AG09309 (cell line): ENCODE measurements at regions not wholly inside any gene's neighbourhood (a gene's known extent, or its start where the extent isn't known, plus 50 kb on each side); places are given as distances from the start of the nearest gene placed in this dataset.

Experiments
- DNase-seq: peaks from one replicate; pipeline ENCODE4 v3.0.0-alpha.2; 2010; ENCODE audit warnings: low read depth
- H3K4me3 ChIP-seq: 2 replicates; pipeline ENCODE4 v1.5.1; 2011; ENCODE audit warnings: mild to moderate bottlenecking, low read depth, low read length, moderate library complexity; ENCODE audit not compliant: control insufficient read depth
- CTCF ChIP-seq: IDR thresholded peaks from 2 replicates; pipeline ENCODE4 v1.5.1; 2011; ENCODE audit warnings: mild to moderate bottlenecking, low read depth, low read length, inconsistent platforms; ENCODE audit not compliant: insufficient read depth, control insufficient read depth; ENCODE audit errors: missing control alignments

- TF ChIP-seq CTCF: no peak
- DNase-seq: no peak
- no peak overlapping the region for H3K4me3 ChIP-seq
Observed at GRCh38 chr10:131004276-131004675, 307.2 kb downstream of the TCERG1L start.

GRCh38 chr10:131006458-131007256 lies 304.9 kb downstream of the TCERG1L start:
- TF ChIP-seq CTCF: no peak
- no peak for DNase-seq
- H3K4me3 ChIP-seq: no peak overlapping the region

GRCh38 chr10:131009791-131010190 lies 301.7 kb downstream of the TCERG1L start:
- TF ChIP-seq CTCF: no peak
- DNase-seq: no peak
- H3K4me3 ChIP-seq: no peak overlapping the region

GRCh38 chr10:131010965-131011575 lies 300.5 kb downstream of the TCERG1L start:
- no peak for TF ChIP-seq CTCF
- no peak for DNase-seq
- H3K4me3 ChIP-seq: no peak overlapping the region

GRCh38 chr10:131011936-131012640 lies 299.4 kb downstream of the TCERG1L start:
- no peak overlapping the region for H3K4me3 ChIP-seq
- TF ChIP-seq CTCF: no peak
- DNase-seq: no peak

GRCh38 chr10:131012641-131012985 lies 298.9 kb downstream of the TCERG1L start:
- H3K4me3 ChIP-seq: no peak overlapping the region
- DNase-seq: no peak
- TF ChIP-seq CTCF: no peak
